NT2/D1 (cell line): ENCODE measurements at regions not wholly inside any gene's neighbourhood (a gene's known extent, or its start where the extent isn't known, plus 50 kb on each side); places are given as distances from the start of the nearest gene placed in this dataset.

Experiments used
- YY1 ChIP-seq: IDR thresholded peaks from 2 replicates; pipeline ENCODE4 v1.6.1; 2011; ENCODE audit not compliant: insufficient read length, insufficient read depth
- ZNF274 ChIP-seq: IDR thresholded peaks from 2 replicates; pipeline ENCODE4 v1.6.1; 2011; ENCODE audit warnings: mild to moderate bottlenecking, low read depth, low read length

DNA sequence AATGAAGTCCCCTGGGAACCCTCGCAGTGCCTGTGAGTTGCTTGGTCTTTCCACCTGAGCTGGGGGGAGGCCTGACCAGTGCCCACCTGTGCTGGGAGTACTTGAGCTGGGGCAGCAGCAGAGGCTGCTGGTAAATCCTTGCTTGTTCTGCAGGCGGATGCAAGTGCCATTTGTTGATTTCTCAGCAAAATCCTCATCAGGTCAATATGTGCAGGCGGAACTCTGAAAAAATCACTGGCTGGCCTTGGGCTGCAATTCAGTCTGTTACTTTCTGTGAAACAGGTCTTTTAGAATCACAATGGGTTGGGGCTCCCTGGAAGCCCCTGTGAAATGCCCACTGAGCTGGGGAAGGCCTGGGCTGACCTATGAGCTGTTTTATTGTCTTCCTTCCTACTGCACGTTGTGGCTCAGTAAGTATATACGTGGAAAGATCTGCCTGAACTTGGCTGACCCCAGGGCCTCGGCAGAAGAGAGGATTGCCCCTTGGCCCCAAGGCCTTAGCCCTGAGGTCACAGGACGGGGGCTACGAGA lies 182.0 kb upstream of the RGMA start:
- TF ChIP-seq ZNF274: no peak
- TF ChIP-seq YY1: no peak
